ENCODE measurements at regions not wholly inside any gene's neighbourhood (a gene's known extent, or its start where the extent isn't known, plus 50 kb on each side); places are given as distances from the start of the nearest gene placed in this dataset.

GRCh38 chr2:59428940-59429339, 1124.5 kb downstream of the BCL11A start:
- no peaks in the 10 kb centered on the region for H3K36me3 ChIP-seq
- TF ChIP-seq CTCF (IDR thresholded peaks at IDR 0.05) = no peak
- H3K27ac ChIP-seq = no peak overlapping the region
- H3K4me3 ChIP-seq = no peak overlapping the region
- no peaks in the 10 kb centered on the region for H3K9me3 ChIP-seq
- DNase-seq (ENCODE audit: low spot score) (no peak), ATAC-seq (ENCODE audit: insufficient number of reproducible peaks, low FRiP score, low read depth) (no peak)
- no peaks in the 10 kb centered on the region for H3K4me1 ChIP-seq (ENCODE audit: control insufficient read depth in 1 of 2, low read depth in 2 of 2)
- H3K27me3 ChIP-seq (replicated peaks; ENCODE audit: insufficient read depth) = no peaks in the 10 kb centered on the region

- H3K4me1 ChIP-seq (ENCODE audit: control insufficient read depth in 1 of 2, low read depth in 2 of 2) = no peaks in the 10 kb centered on the region
- DNase-seq (ENCODE audit: low spot score) (no peak), ATAC-seq (ENCODE audit: insufficient number of reproducible peaks, low FRiP score, low read depth) (no peak)
- H3K27ac ChIP-seq = no peak overlapping the region
- H3K27me3 ChIP-seq (replicated peaks; ENCODE audit: insufficient read depth) = no peaks in the 10 kb centered on the region
- no peaks in the 10 kb centered on the region for H3K9me3 ChIP-seq
- H3K4me3 ChIP-seq = no peak overlapping the region
- TF ChIP-seq CTCF (IDR thresholded peaks at IDR 0.05) = no peak
- no peaks in the 10 kb centered on the region for H3K36me3 ChIP-seq
Measured at GRCh38 chr2:59427980-59428379, 1125.5 kb downstream of the BCL11A start.

GRCh38 chr2:59425247-59425646, 1128.2 kb downstream of the BCL11A start:
- Histone ChIP-seq H3K36me3 (no peaks in the 10 kb centered on the region), H3K27me3 (replicated peaks; ENCODE audit: insufficient read depth) (no peaks in the 10 kb centered on the region), H3K4me3 (no peak overlapping the region), H3K9me3 (no peaks in the 10 kb centered on the region), H3K4me1 (ENCODE audit: control insufficient read depth in 1 of 2, low read depth in 2 of 2) (no peaks in the 10 kb centered on the region), H3K27ac (no peak overlapping the region)
- DNase-seq (ENCODE audit: low spot score) (no peak), ATAC-seq (ENCODE audit: insufficient number of reproducible peaks, low FRiP score, low read depth) (no peak)
- TF ChIP-seq CTCF (IDR thresholded peaks at IDR 0.05) = no peak

GRCh38 chr2:59413751-59414570, 1139.5 kb downstream of the BCL11A start:
- H3K36me3 ChIP-seq = no peaks in the 10 kb centered on the region
- no peaks in the 10 kb centered on the region for H3K9me3 ChIP-seq
- H3K4me1 ChIP-seq (ENCODE audit: control insufficient read depth in 1 of 2, low read depth in 2 of 2) = no peaks in the 10 kb centered on the region
- ATAC-seq (ENCODE audit: insufficient number of reproducible peaks, low FRiP score, low read depth) (no peak), DNase-seq (ENCODE audit: low spot score) (no peak)
- H3K4me3 ChIP-seq = no peak overlapping the region
- TF ChIP-seq CTCF (IDR thresholded peaks at IDR 0.05) = no peak
- H3K27ac ChIP-seq = no peak overlapping the region
- H3K27me3 ChIP-seq (replicated peaks; ENCODE audit: insufficient read depth) = no peaks in the 10 kb centered on the region

- Histone ChIP-seq H3K27ac (no peak overlapping the region), H3K4me1 (ENCODE audit: control insufficient read depth in 1 of 2, low read depth in 2 of 2) (no peaks in the 10 kb centered on the region), H3K36me3 (no peaks in the 10 kb centered on the region), H3K9me3 (no peaks in the 10 kb centered on the region), H3K27me3 (replicated peaks; ENCODE audit: insufficient read depth) (no peaks in the 10 kb centered on the region), H3K4me3 (no peak overlapping the region)
- no peak for DNase-seq (ENCODE audit: low spot score)
- ATAC-seq (ENCODE audit: insufficient number of reproducible peaks, low FRiP score, low read depth) = no peak
- TF ChIP-seq CTCF (IDR thresholded peaks at IDR 0.05) = no peak
Measured at GRCh38 chr2:59399126-59399525, 1154.3 kb downstream of the BCL11A start.
